ENCODE measurements at regions not wholly inside any gene's neighbourhood (a gene's known extent, or its start where the extent isn't known, plus 50 kb on each side); places are given as distances from the start of the nearest gene placed in this dataset.

DNA sequence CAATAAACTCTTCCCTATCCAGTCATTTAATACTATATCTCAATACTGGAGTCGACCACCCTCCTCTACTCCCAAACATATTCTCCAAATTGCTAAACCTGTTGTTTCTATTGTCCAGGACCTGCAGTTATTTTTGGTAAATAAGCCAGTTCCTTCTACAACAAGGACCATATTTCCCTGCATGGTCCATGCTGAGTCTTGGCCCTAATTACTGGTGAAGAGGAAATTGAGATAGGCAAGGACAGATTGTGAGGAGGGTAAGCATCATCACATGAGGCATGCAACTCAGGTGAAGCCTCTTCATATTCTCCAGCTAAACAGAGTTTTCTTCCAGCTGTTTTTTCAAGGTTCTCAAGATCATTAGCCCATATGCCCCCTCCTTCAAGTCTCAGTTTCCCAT lies 1193.6 kb downstream of the RAPGEF2 start:
- peaks cover 10% of the 10 kb centered on the region; the same call in 1 of the 2 replicates for H3K9me3 ChIP-seq (ENCODE audit: low read length)
- ATAC-seq (no peak), DNase-seq (ENCODE audit: low spot score) (no peak), FAIRE-seq (no peak)
- no peaks in the 10 kb centered on the region for H3K4me1 ChIP-seq (ENCODE audit: insufficient read depth, low read length)
- in situ Hi-C loops (cut with HindIII; ENCODE audit: extremely low pct_ligation_motif_present, low pct_unique_long_range_greater_than_20kb): no loop called here
- no peak overlapping the region for H3K27ac ChIP-seq (ENCODE audit: extremely low read length, insufficient read depth, low read length)
- CTCF ChIA-PET (ENCODE audit: low intra/inter-chr PET ratio, low total read pairs): no interaction called here
- POLR2A ChIA-PET: no interaction called here
- H3K4me3 ChIP-seq (replicated peaks in 1 of 3; ENCODE audit: insufficient read depth in 1 of 3, low read depth in 2 of 3, low read length in 3 of 3): no peak overlapping the region
- no peaks in the 10 kb centered on the region; a peak in 1 of 5 replicates for H3K27me3 ChIP-seq (ENCODE audit: control insufficient read depth in 1 of 2, insufficient read depth in 2 of 2, low read length in 2 of 2)
- H4K20me1 ChIP-seq (ENCODE audit: insufficient read depth, low read length): no peaks in the 10 kb centered on the region
- no peak overlapping the region for H3K9ac ChIP-seq (ENCODE audit: insufficient read depth, low read depth, low read length)
- BruUV-seq (replicated peaks): no TSS peak
- 7% methylated on average over 1 of the region's 1 CpG for WGBS (ENCODE audit: low lambda C conversion rate)
- H3K36me3 ChIP-seq (replicated peaks in 1 of 2; ENCODE audit: control insufficient read depth in 1 of 2, insufficient read depth in 2 of 2, low read length in 2 of 2): no peaks in the 10 kb centered on the region
- no peaks in the 10 kb centered on the region for H3K79me2 ChIP-seq (ENCODE audit: insufficient read depth, low read length)
- no peak overlapping the region for H2AFZ ChIP-seq (ENCODE audit: low read length)
- intact Hi-C loops (cut with micrococcal nuclease; ENCODE audit: unreplicated experiment): no loop called here
- no peak overlapping the region for H3K4me2 ChIP-seq (ENCODE audit: low read depth, low read length)
- TF ChIP-seq, protein P1, sequence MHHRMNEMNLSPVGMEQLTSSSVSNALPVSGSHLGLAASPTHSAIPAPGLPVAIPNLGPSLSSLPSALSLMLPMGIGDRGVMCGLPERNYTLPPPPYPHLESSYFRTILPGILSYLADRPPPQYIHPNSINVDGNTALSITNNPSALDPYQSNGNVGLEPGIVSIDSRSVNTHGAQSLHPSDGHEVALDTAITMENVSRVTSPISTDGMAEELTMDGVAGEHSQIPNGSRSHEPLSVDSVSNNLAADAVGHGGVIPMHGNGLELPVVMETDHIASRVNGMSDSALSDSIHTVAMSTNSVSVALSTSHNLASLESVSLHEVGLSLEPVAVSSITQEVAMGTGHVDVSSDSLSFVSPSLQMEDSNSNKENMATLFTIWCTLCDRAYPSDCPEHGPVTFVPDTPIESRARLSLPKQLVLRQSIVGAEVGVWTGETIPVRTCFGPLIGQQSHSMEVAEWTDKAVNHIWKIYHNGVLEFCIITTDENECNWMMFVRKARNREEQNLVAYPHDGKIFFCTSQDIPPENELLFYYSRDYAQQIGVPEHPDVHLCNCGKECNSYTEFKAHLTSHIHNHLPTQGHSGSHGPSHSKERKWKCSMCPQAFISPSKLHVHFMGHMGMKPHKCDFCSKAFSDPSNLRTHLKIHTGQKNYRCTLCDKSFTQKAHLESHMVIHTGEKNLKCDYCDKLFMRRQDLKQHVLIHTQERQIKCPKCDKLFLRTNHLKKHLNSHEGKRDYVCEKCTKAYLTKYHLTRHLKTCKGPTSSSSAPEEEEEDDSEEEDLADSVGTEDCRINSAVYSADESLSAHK (CRISPR knock-in tag; IDR thresholded peaks at IDR 0.05; ENCODE audit: borderline replicate concordance): no peak
- no peak for TF ChIP-seq HNRNPL (IDR thresholded peaks at IDR 0.05; ENCODE audit: low read depth, low read length)
- TF ChIP-seq KDM3A (CRISPR knock-in tag; IDR thresholded peaks at IDR 0.05; ENCODE audit: low read depth): no peak
- TF ChIP-seq SRSF9 (IDR thresholded peaks at IDR 0.05; ENCODE audit: borderline replicate concordance, insufficient read depth, low read depth, low read length, poor library complexity, severe bottlenecking): no peak
- TF ChIP-seq, protein P2, sequence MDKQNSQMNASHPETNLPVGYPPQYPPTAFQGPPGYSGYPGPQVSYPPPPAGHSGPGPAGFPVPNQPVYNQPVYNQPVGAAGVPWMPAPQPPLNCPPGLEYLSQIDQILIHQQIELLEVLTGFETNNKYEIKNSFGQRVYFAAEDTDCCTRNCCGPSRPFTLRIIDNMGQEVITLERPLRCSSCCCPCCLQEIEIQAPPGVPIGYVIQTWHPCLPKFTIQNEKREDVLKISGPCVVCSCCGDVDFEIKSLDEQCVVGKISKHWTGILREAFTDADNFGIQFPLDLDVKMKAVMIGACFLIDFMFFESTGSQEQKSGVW (CRISPR knock-in tag; IDR thresholded peaks at IDR 0.05; ENCODE audit: borderline replicate concordance): no peak
- TF ChIP-seq, protein P3, sequence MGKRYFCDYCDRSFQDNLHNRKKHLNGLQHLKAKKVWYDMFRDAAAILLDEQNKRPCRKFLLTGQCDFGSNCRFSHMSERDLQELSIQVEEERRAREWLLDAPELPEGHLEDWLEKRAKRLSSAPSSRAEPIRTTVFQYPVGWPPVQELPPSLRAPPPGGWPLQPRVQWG (CRISPR knock-in tag; IDR thresholded peaks at IDR 0.05; ENCODE audit: borderline replicate concordance, low read depth): no peak
- TF ChIP-seq ZBTB38 (CRISPR knock-in tag; IDR thresholded peaks at IDR 0.05): no peak
- TF ChIP-seq, protein P4, sequence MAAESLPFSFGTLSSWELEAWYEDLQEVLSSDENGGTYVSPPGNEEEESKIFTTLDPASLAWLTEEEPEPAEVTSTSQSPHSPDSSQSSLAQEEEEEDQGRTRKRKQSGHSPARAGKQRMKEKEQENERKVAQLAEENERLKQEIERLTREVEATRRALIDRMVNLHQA (CRISPR knock-in tag; IDR thresholded peaks at IDR 0.05): no peak
- TF ChIP-seq RORA (CRISPR knock-in tag; IDR thresholded peaks at IDR 0.05): no peak
- TF ChIP-seq DR1 (CRISPR knock-in tag; IDR thresholded peaks at IDR 0.05): no peak
